IMR-90 (cell line): ENCODE measurements at regions not wholly inside any gene's neighbourhood (a gene's known extent, or its start where the extent isn't known, plus 50 kb on each side); places are given as distances from the start of the nearest gene placed in this dataset.

Experiments
- ATAC-seq: fragments of 200-7000 bp; cut with Tn5 transposase; 2 replicates; pipeline ENCODE4 v1.9.1; 2020; ENCODE audit warnings: low read depth, mild to moderate bottlenecking, moderate library complexity
- BruUV-seq: library from RNA; stranded (reverse); fragments of 400-500 nt; replicated peaks from 2 replicates; lab custom pipeline; 2021; lab: Mats Ljungman, UMichigan
- CTCF ChIA-PET: fragments of 300-600 bp; formaldehyde crosslinking; extraction: SDS; loops from one replicate; lab custom pipeline; 2021; ENCODE audit warnings: antibody characterized with exemption; lab: Yijun Ruan, JAX
- POLR2A ChIA-PET: fragments of 300-600 bp; sonication (Branson Sonifier 250); formaldehyde crosslinking; loops from one replicate; lab custom pipeline; 2022; ENCODE audit warnings: antibody characterized with exemption; ENCODE audit not compliant: unreplicated experiment; lab: Charles Lee
- DNase-seq: peaks from one replicate; pipeline ENCODE4 v3.0.0; 2013
- H2AFZ ChIP-seq: replicated peaks from 2 replicates; pipeline ENCODE3; 2013; ENCODE audit warnings: low read length, mild to moderate bottlenecking; ENCODE audit not compliant: poor library complexity
- H2AK5ac ChIP-seq: 2 replicates; pipeline ENCODE4 v1.6.1; 2013; ENCODE audit warnings: low read depth, low read length, inconsistent platforms
- H2AK9ac ChIP-seq: replicated peaks from 2 replicates; pipeline ENCODE3; 2013; ENCODE audit warnings: mild to moderate bottlenecking, low read depth, low read length, moderate library complexity; ENCODE audit not compliant: poor library complexity
- H2BK120ac ChIP-seq: 2 replicates; pipeline ENCODE4 v1.6.1; 2013; ENCODE audit warnings: low read depth, low read length, inconsistent platforms
- H2BK15ac ChIP-seq: 3 replicates; pipeline ENCODE4 v1.6.1; 2013; ENCODE audit warnings: low read depth, low read length, inconsistent platforms
- H2BK20ac ChIP-seq: 2 replicates; pipeline ENCODE4 v1.6.1; 2013; ENCODE audit warnings: low read depth, mild to moderate bottlenecking, inconsistent platforms, low read length, moderate library complexity
- H2BK5ac ChIP-seq: 2 replicates; pipeline ENCODE4 v1.6.1; 2013; ENCODE audit warnings: mild to moderate bottlenecking, low read depth, low read length, inconsistent platforms; ENCODE audit not compliant: poor library complexity, severe bottlenecking
- H3K14ac ChIP-seq: replicated peaks from 2 replicates; pipeline ENCODE4 v1.6.1; 2013; ENCODE audit warnings: low read depth, low read length, inconsistent platforms
- H3K18ac ChIP-seq: 2 replicates; pipeline ENCODE4 v1.6.1; 2013; ENCODE audit warnings: low read depth, low read length, control low read depth
- H3K23ac ChIP-seq: 2 replicates; pipeline ENCODE4 v1.6.1; 2013; ENCODE audit warnings: low read depth, low read length, inconsistent platforms
- H3K27ac ChIP-seq: 2 replicates; pipeline ENCODE4 v1.5.1; 2013; ENCODE audit warnings: mild to moderate bottlenecking, control low read depth, low read length; ENCODE audit not compliant: insufficient read depth
- H3K27me3 ChIP-seq: 2 replicates; pipeline ENCODE4 v1.6.1; 2013; ENCODE audit warnings: low read length; ENCODE audit not compliant: control insufficient read depth, insufficient read depth
- H3K36me3 ChIP-seq: 2 replicates; pipeline ENCODE4 v1.6.1; 2013; ENCODE audit warnings: low read length, mixed read lengths; ENCODE audit not compliant: control insufficient read depth, insufficient read depth
- H3K4ac ChIP-seq: 2 replicates; pipeline ENCODE4 v1.6.1; 2013; ENCODE audit warnings: low read depth, low read length, inconsistent platforms
- H3K4me1 ChIP-seq: 2 replicates; pipeline ENCODE4 v1.6.1; 2013; ENCODE audit warnings: low read length, mixed read lengths; ENCODE audit not compliant: control insufficient read depth, insufficient read depth
- H3K4me2 ChIP-seq: 2 replicates; pipeline ENCODE4 v1.6.1; 2013; ENCODE audit warnings: low read depth, mild to moderate bottlenecking, control low read depth, low read length, moderate library complexity
- H3K4me3 ChIP-seq: 2 replicates; pipeline ENCODE4 v1.5.1; 2013; ENCODE audit warnings: low read depth, mild to moderate bottlenecking, control low read depth, low read length, moderate library complexity; ENCODE audit not compliant: insufficient read depth
- H3K56ac ChIP-seq: 2 replicates; pipeline ENCODE4 v1.6.1; 2013; ENCODE audit warnings: low read length, inconsistent platforms; ENCODE audit not compliant: insufficient read depth; ENCODE audit errors: extremely low read depth
- H3K79me1 ChIP-seq, 2 experiments: 2 replicates each; pipeline ENCODE4 v1.6.1; 2013; ENCODE audit warnings: low read length in 2 of 2, inconsistent platforms in 1 of 2, low read depth in 1 of 2
- H3K9ac ChIP-seq: 2 replicates; pipeline ENCODE4 v1.6.1; 2013; ENCODE audit warnings: low read depth, low read length, control low read depth
- H3K9me1 ChIP-seq: 2 replicates; pipeline ENCODE4 v1.6.1; 2013; ENCODE audit warnings: low read length, inconsistent platforms; ENCODE audit not compliant: insufficient read depth
- H3K9me3 ChIP-seq: 2 replicates; pipeline ENCODE4 v1.6.1; 2013; ENCODE audit warnings: low read length; ENCODE audit not compliant: control insufficient read depth, insufficient read depth
- H4K20me1 ChIP-seq: 2 replicates; pipeline ENCODE4 v1.6.1; 2013; ENCODE audit warnings: low read length, inconsistent platforms; ENCODE audit not compliant: insufficient read depth
- H4K5ac ChIP-seq: 2 replicates; pipeline ENCODE4 v1.6.1; 2013; ENCODE audit warnings: mild to moderate bottlenecking, low read depth, low read length, control low read depth
- H4K8ac ChIP-seq, 2 experiments: 2 replicates each; pipeline ENCODE4 v1.6.1; 2013; ENCODE audit warnings: low read depth in 2 of 2, low read length in 2 of 2, control low read depth in 1 of 2, inconsistent platforms in 1 of 2
- H4K91ac ChIP-seq: 2 replicates; pipeline ENCODE4 v1.6.1; 2013; ENCODE audit warnings: low read depth, low read length, inconsistent platforms; ENCODE audit not compliant: insufficient read depth
- NFE2L2 ChIP-seq: fragments of 150-350 bp; IDR thresholded peaks from 2 replicates; pipeline ENCODE4 v1.6.1; 2016; ENCODE audit warnings: low read depth, mild to moderate bottlenecking, low read length
- RCOR1 ChIP-seq: IDR thresholded peaks from 2 replicates; pipeline ENCODE4 v1.6.1; 2012; ENCODE audit warnings: mild to moderate bottlenecking, low read length, improper control_type of control experiment; ENCODE audit not compliant: insufficient replicate concordance
- WGBS, 2 experiments: methylation state at CpG; one replicate each; pipeline versions ENCODE4 v1.1.5 to v1.1.7; 2013; ENCODE audit warnings: missing lambda C conversion rate in 2 of 2; ENCODE audit not compliant: insufficient read length in 1 of 2; ENCODE audit errors: extremely low coverage in 2 of 2; 5-methylcytosine and 5-hydroxymethylcytosine counted together
- dilution Hi-C: fragments of 300-500 bp; cut with HindIII; formaldehyde crosslinking; loops from one replicate; pipeline ENCODE4 v1.14.3; 2018; ENCODE audit warnings: low sequenced_read_pairs; ENCODE audit not compliant: unreplicated experiment
- in situ Hi-C: fragments of 300-500 bp; cut with MboI; formaldehyde crosslinking; loops from 3 replicates; pipeline ENCODE4 v1.14.3; 2019; ENCODE audit warnings: low sequenced_read_pairs, inconsistent platforms, mixed read lengths
- intact Hi-C: fragments of 100-400 bp; cut with micrococcal nuclease; formaldehyde crosslinking; loops from 2 replicates; pipeline ENCODE4 v1.10.0; 2022

DNA sequence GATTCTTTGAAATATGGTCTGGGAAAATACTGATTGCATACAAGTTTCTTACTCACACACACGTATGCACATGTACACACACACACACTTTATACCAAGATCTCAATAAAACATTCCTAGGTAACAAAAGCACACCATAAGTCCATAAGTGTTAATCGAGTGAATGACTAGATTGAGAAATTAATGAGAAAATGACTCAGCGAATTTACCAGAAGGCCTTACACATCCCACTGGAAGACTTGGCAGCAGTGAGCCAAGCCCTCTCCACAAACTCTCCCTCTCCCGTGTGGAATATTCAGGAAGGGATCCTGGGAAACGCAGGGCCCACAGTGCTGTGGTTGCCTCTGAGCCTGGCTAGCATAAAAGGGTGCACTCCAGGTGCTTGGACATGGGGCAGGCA lies 227.2 kb downstream of the LY86 start:
- BruUV-seq = no TSS peak
- no peak overlapping the region for H3K56ac ChIP-seq
- CTCF ChIA-PET = no interaction called here
- in situ Hi-C loops = no loop called here
- H4K5ac ChIP-seq = no peak overlapping the region
- H3K4me1 ChIP-seq = peaks cover 4% of the 10 kb centered on the region
- POLR2A ChIA-PET = no interaction called here
- H3K14ac ChIP-seq = no peak overlapping the region
- no peaks in the 10 kb centered on the region for H3K36me3 ChIP-seq
- H3K27ac ChIP-seq = no peak overlapping the region
- H2AK9ac ChIP-seq = no peak overlapping the region
- H2AFZ ChIP-seq = peak overlapping the region; percentile 25
- H2BK120ac ChIP-seq = no peak overlapping the region
- intact Hi-C loops = no loop called here
- no peaks in the 10 kb centered on the region for H3K9me1 ChIP-seq
- H3K4me2 ChIP-seq = no peak overlapping the region
- H3K4me3 ChIP-seq = no peak overlapping the region
- H3K23ac ChIP-seq = no peak overlapping the region
- no CpG with 5 or more reads among the region's 5 CpGs for WGBS, 2 experiments
- H3K9me3 ChIP-seq = no peaks in the 10 kb centered on the region
- H3K18ac ChIP-seq = no peak overlapping the region
- no peaks in the 10 kb centered on the region for H3K79me1 ChIP-seq
- dilution Hi-C loops = no loop called here
- H3K4ac ChIP-seq = no peak overlapping the region
- no peak overlapping the region for H2BK15ac ChIP-seq
- ATAC-seq (no peak), DNase-seq (no peak)
- H4K8ac ChIP-seq = no peak overlapping the region
- no peak overlapping the region for H4K91ac ChIP-seq
- TF ChIP-seq RCOR1 (no peak), NFE2L2 (peak; percentile 84)
- no peak overlapping the region for H2AK5ac ChIP-seq
- H3K9ac ChIP-seq = no peak overlapping the region
- no peak overlapping the region for H2BK5ac ChIP-seq
- H3K27me3 ChIP-seq = no peaks in the 10 kb centered on the region
- H4K20me1 ChIP-seq = no peaks in the 10 kb centered on the region
- H2BK20ac ChIP-seq = no peak overlapping the region
